IPS-18a (cell line): ENCODE measurements at regions not wholly inside any gene's neighbourhood (a gene's known extent, or its start where the extent isn't known, plus 50 kb on each side); places are given as distances from the start of the nearest gene placed in this dataset.

Source experiments
- H3K27ac ChIP-seq: one replicate; pipeline ENCODE4 v1.5.1; 2013; ENCODE audit warnings: low read length
- H3K27me3 ChIP-seq: one replicate; pipeline ENCODE4 v1.6.1; 2013; ENCODE audit warnings: mild to moderate bottlenecking, low read length; ENCODE audit not compliant: control insufficient read depth, insufficient read depth
- H3K36me3 ChIP-seq: one replicate; pipeline ENCODE4 v1.6.1; 2013; ENCODE audit warnings: low read depth, low read length; ENCODE audit not compliant: control insufficient read depth
- H3K4me1 ChIP-seq: one replicate; pipeline ENCODE4 v1.6.1; 2013; ENCODE audit warnings: low read depth, low read length; ENCODE audit not compliant: control insufficient read depth
- H3K4me3 ChIP-seq: one replicate; pipeline ENCODE4 v1.5.1; 2013; ENCODE audit warnings: low read length
- H3K9ac ChIP-seq: one replicate; pipeline ENCODE4 v1.6.1; 2013; ENCODE audit warnings: mild to moderate bottlenecking, low read length, moderate library complexity
- H3K9me3 ChIP-seq: one replicate; pipeline ENCODE4 v1.6.1; 2013; ENCODE audit warnings: low read depth, low read length; ENCODE audit not compliant: control insufficient read depth

GRCh38 chr2:23137166-23137565, 247.8 kb upstream of the KLHL29 start:
- Histone ChIP-seq H3K9ac (no peak overlapping the region), H3K4me3 (no peak overlapping the region), H3K4me1 (peaks cover 12% of the 10 kb centered on the region), H3K27me3 (no peaks in the 10 kb centered on the region), H3K9me3 (no peaks in the 10 kb centered on the region), H3K27ac (no peak overlapping the region), H3K36me3 (no peaks in the 10 kb centered on the region)

- H3K4me1 ChIP-seq: peaks cover 12% of the 10 kb centered on the region
- no peak overlapping the region for H3K9ac ChIP-seq
- H3K9me3 ChIP-seq: no peaks in the 10 kb centered on the region
- H3K36me3 ChIP-seq: no peaks in the 10 kb centered on the region
- H3K27me3 ChIP-seq: no peaks in the 10 kb centered on the region
- no peak overlapping the region for H3K27ac ChIP-seq
- H3K4me3 ChIP-seq: no peak overlapping the region
Measured at GRCh38 chr2:23138701-23139100, 246.3 kb upstream of the KLHL29 start.

GRCh38 chr2:23145460-23145859, 239.5 kb upstream of the KLHL29 start:
- Histone ChIP-seq H3K36me3 (no peaks in the 10 kb centered on the region), H3K27me3 (no peaks in the 10 kb centered on the region), H3K9me3 (no peaks in the 10 kb centered on the region)

DNA sequence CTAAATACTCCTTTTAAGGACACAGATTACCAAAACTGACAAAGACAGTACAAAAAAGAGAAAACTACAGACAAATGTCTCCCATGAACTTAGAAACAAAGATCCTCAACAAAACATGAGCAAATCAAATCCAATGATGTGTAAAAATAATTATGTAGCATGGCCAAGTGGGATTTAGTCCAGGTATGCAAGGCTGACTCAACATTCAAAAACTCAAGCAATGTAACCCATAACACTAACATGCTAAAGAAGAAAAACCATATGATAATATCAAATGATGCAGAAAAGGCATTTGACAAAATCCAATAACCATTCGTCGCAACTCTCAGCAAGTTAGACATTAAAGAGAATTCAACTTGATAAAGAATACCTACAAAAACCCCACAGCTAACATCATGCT, 239.0 kb upstream of the KLHL29 start:
- H3K36me3 ChIP-seq: no peaks in the 10 kb centered on the region
- no peak overlapping the region for H3K4me3 ChIP-seq
- no peak overlapping the region for H3K27ac ChIP-seq

More at GRCh38 chr2:23145460-23145859, 239.5 kb upstream of the KLHL29 start:
- Histone ChIP-seq H3K27ac (no peak overlapping the region), H3K9ac (no peak overlapping the region), H3K4me1 (peaks cover 4% of the 10 kb centered on the region), H3K4me3 (no peak overlapping the region)

GRCh38 chr2:23148342-23148741, 236.6 kb upstream of the KLHL29 start:
- Histone ChIP-seq H3K9me3 (no peaks in the 10 kb centered on the region), H3K4me3 (no peak overlapping the region), H3K27me3 (no peaks in the 10 kb centered on the region), H3K36me3 (no peaks in the 10 kb centered on the region), H3K4me1 (peaks cover 4% of the 10 kb centered on the region), H3K9ac (no peak overlapping the region), H3K27ac (no peak overlapping the region)

More for the DNA sequence above, 239.0 kb upstream of the KLHL29 start:
- H3K9me3 ChIP-seq: no peaks in the 10 kb centered on the region
- peaks cover 4% of the 10 kb centered on the region for H3K4me1 ChIP-seq
- H3K9ac ChIP-seq: no peak overlapping the region
- no peaks in the 10 kb centered on the region for H3K27me3 ChIP-seq

DNA sequence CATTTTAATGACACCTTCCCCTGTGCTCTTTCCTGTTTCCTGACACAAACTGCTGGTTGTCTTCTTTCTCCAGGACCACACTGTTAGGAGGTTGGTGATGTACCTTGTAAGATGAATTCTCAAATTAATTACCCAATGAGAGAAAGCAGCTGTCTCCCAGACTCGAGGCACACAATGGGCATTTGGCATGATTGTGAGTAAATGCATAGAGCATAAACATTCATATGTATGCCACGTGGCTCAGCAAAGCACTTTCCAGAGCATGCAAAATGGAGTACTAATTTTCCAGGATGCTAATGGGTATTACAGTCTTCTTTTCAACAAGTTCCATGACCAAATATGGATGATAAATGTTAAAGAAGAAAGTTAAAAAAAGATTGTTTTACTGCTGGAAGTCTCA, 235.2 kb upstream of the KLHL29 start:
- Histone ChIP-seq H3K27ac (no peak overlapping the region), H3K4me1 (peaks cover 4% of the 10 kb centered on the region), H3K9ac (no peak overlapping the region), H3K27me3 (no peaks in the 10 kb centered on the region), H3K9me3 (no peaks in the 10 kb centered on the region), H3K4me3 (no peak overlapping the region), H3K36me3 (no peaks in the 10 kb centered on the region)

DNA sequence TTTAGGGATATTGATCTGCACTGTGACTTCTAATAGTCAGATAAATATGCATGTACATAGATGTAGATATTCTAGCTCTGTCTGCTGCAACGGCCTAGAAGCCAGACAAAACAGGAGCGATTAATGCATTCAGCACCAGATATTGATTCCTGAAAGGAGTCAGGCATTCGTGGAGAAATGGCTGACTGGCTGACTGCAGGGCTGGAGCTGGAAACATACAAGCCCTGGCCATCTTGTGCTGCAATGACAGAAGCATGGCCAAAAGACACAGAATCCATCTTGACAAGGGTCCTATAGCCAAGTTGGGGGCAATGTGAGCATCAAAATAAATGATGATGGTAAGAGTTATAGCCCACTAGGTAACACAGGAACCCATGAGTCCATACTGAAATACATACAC, 231.5 kb upstream of the KLHL29 start:
- Histone ChIP-seq H3K4me1 (no peaks in the 10 kb centered on the region), H3K9me3 (no peaks in the 10 kb centered on the region), H3K27ac (no peak overlapping the region), H3K27me3 (no peaks in the 10 kb centered on the region), H3K9ac (no peak overlapping the region), H3K4me3 (no peak overlapping the region), H3K36me3 (no peaks in the 10 kb centered on the region)

- no peaks in the 10 kb centered on the region for H3K36me3 ChIP-seq
- H3K4me1 ChIP-seq: no peaks in the 10 kb centered on the region
- no peaks in the 10 kb centered on the region for H3K27me3 ChIP-seq
- H3K27ac ChIP-seq: no peak overlapping the region
- H3K4me3 ChIP-seq: no peak overlapping the region
- H3K9me3 ChIP-seq: no peaks in the 10 kb centered on the region
- no peak overlapping the region for H3K9ac ChIP-seq
Measured at GRCh38 chr2:23155022-23155421, 230.0 kb upstream of the KLHL29 start.

DNA sequence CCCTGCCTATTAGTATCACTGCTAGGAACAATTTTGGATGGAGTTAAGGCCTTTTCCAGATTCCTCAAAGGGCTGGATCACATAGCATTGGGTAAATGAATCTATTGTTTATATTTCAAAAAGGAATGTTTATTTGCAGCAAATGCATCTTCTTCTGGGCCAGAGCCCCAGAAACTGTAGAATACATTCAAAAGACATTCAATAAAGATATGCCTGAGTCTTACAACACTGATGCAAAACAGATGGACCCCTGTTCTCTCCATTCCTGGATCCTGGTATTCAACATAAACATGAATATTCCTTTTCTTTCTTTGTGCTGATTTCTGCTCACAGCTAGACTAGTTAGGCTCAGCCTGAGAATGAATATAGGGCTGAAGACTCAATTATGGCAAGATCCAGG, 227.2 kb upstream of the KLHL29 start:
- Histone ChIP-seq H3K4me1 (no peaks in the 10 kb centered on the region), H3K27me3 (no peaks in the 10 kb centered on the region), H3K9ac (no peak overlapping the region), H3K27ac (no peak overlapping the region), H3K36me3 (no peaks in the 10 kb centered on the region), H3K9me3 (no peaks in the 10 kb centered on the region), H3K4me3 (no peak overlapping the region)

DNA sequence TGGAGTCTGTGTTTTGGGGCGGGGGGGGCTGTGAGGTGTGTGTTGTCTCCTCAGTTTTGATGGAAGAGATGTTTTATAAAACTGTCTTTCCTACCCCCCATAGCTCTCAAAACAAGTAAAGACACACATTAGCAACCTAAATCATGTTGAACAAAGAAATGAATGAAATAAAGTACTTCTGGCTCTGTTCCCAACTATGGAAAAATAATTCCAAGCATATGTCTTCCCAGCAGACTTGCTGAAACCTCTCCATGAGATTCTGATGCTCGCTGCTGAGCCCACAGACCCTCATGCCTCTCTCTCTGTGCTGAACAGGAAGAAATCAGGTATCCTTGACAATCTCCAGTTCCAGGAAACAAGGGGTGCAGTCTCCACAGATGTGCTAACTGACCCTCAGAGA, 226.7 kb upstream of the KLHL29 start:
- no peak overlapping the region for H3K4me3 ChIP-seq
- no peak overlapping the region for H3K9ac ChIP-seq
- H3K36me3 ChIP-seq: no peaks in the 10 kb centered on the region
- no peaks in the 10 kb centered on the region for H3K4me1 ChIP-seq
- no peak overlapping the region for H3K27ac ChIP-seq
- H3K9me3 ChIP-seq: no peaks in the 10 kb centered on the region
- no peaks in the 10 kb centered on the region for H3K27me3 ChIP-seq

GRCh38 chr2:23159746-23160405, 225.1 kb upstream of the KLHL29 start:
- H3K9ac ChIP-seq: no peak overlapping the region
- H3K4me1 ChIP-seq: no peaks in the 10 kb centered on the region
- H3K36me3 ChIP-seq: no peaks in the 10 kb centered on the region
- no peak overlapping the region for H3K4me3 ChIP-seq
- H3K9me3 ChIP-seq: no peaks in the 10 kb centered on the region
- no peaks in the 10 kb centered on the region for H3K27me3 ChIP-seq
- H3K27ac ChIP-seq: no peak overlapping the region

GRCh38 chr2:23164173-23164572, 220.8 kb upstream of the KLHL29 start:
- Histone ChIP-seq H3K9ac (no peak overlapping the region), H3K27me3 (no peaks in the 10 kb centered on the region), H3K4me1 (no peaks in the 10 kb centered on the region), H3K9me3 (no peaks in the 10 kb centered on the region), H3K27ac (no peak overlapping the region), H3K36me3 (no peaks in the 10 kb centered on the region), H3K4me3 (no peak overlapping the region)
